Activated effector memory CD4-positive, alpha-beta T cell treated with Interleukin-2 at 50 U/mL for 16 hours (primary cell): ENCODE measurements at regions not wholly inside any gene's neighbourhood (a gene's known extent, or its start where the extent isn't known, plus 50 kb on each side); places are given as distances from the start of the nearest gene placed in this dataset.
"Not testable (repeated sequence)": the region's sequence is repeated elsewhere in the genome, so short reads cannot be mapped to it uniquely, and the experiment has no call there.

Experiments
- DNase-seq: peaks from one replicate; pipeline ENCODE4 v3.0.0-alpha.2; 2020

- DNase-seq = no peak
These were observed 801.2 kb downstream of the MAT2B start for GRCh38 chr5:164306662-164307061.

- no peak for DNase-seq
These were observed 807.4 kb downstream of the MAT2B start for GRCh38 chr5:164312801-164313200.

GRCh38 chr5:164317676-164318075 is 812.3 kb downstream of the MAT2B start:
- no peak for DNase-seq

GRCh38 chr5:164319161-164319560 is 813.7 kb downstream of the MAT2B start:
- DNase-seq = no peak

GRCh38 chr5:164324239-164324638 is 818.8 kb downstream of the MAT2B start:
- DNase-seq = no peak

- no peak for DNase-seq
These were observed 820.8 kb downstream of the MAT2B start for GRCh38 chr5:164326219-164326618.

- DNase-seq = not testable (repeated sequence)
These were observed 821.7 kb downstream of the MAT2B start for GRCh38 chr5:164327166-164327565.

GRCh38 chr5:164332349-164333196 is 827.2 kb downstream of the MAT2B start:
- DNase-seq = no peak

GRCh38 chr5:164335837-164336236 is 830.4 kb downstream of the MAT2B start:
- DNase-seq = no peak

- no peak for DNase-seq
These were observed 830.9 kb downstream of the MAT2B start for GRCh38 chr5:164336276-164336675.

GRCh38 chr5:164336906-164337305 is 831.5 kb downstream of the MAT2B start:
- DNase-seq = no peak

- DNase-seq = no peak
These were observed 835.7 kb downstream of the MAT2B start for GRCh38 chr5:164341056-164341619.

- no peak for DNase-seq
These were observed 839.9 kb downstream of the MAT2B start for GRCh38 chr5:164345173-164345849.

GRCh38 chr5:164345853-164346252 is 840.4 kb downstream of the MAT2B start:
- DNase-seq = no peak

GRCh38 chr5:164346785-164347630 is 841.6 kb downstream of the MAT2B start:
- DNase-seq = no peak

GRCh38 chr5:164350236-164350635 is 844.8 kb downstream of the MAT2B start:
- no peak for DNase-seq

- no peak for DNase-seq
These were observed 845.9 kb downstream of the MAT2B start for GRCh38 chr5:164351245-164351834.

GRCh38 chr5:164352695-164353094 is 847.3 kb downstream of the MAT2B start:
- no peak for DNase-seq

GRCh38 chr5:164353155-164353554 is 847.7 kb downstream of the MAT2B start:
- no peak for DNase-seq

GRCh38 chr5:164354139-164354751 is 848.8 kb downstream of the MAT2B start:
- DNase-seq = no peak

GRCh38 chr5:164355267-164355830 is 849.9 kb downstream of the MAT2B start:
- DNase-seq = no peak

GRCh38 chr5:164356790-164357189 is 851.4 kb downstream of the MAT2B start:
- no peak for DNase-seq
